OCI-M2 (cell line): ENCODE measurements at regions not wholly inside any gene's neighbourhood (a gene's known extent, or its start where the extent isn't known, plus 50 kb on each side); places are given as distances from the start of the nearest gene placed in this dataset.

Experiments
- DNase-seq: peaks from one replicate; lab custom pipeline; 2025; ENCODE audit not compliant: unreplicated experiment; lab: John Stamatoyannopoulos, UW

GRCh38 chr4:37165844-37166243 is 78.7 kb upstream of the NWD2 start:
- DNase-seq: no peak

- DNase-seq: no peak
Measured at GRCh38 chr4:37169956-37170355, 74.6 kb upstream of the NWD2 start.

GRCh38 chr4:37188100-37188499 is 56.4 kb upstream of the NWD2 start:
- DNase-seq: no peak
